SK-N-SH (cell line): ENCODE measurements at regions not wholly inside any gene's neighbourhood (a gene's known extent, or its start where the extent isn't known, plus 50 kb on each side); places are given as distances from the start of the nearest gene placed in this dataset.

ENCODE experiments used
- CHD2 ChIP-seq: fragments of 150-350 bp; IDR thresholded peaks from 2 replicates; pipeline ENCODE4 v1.6.1; 2018; ENCODE audit warnings: low read length; ENCODE audit not compliant: partially characterized antibody
- JUND ChIP-seq: IDR thresholded peaks from 2 replicates; pipeline ENCODE4 v1.4.0; 2012
- MXI1 ChIP-seq: IDR thresholded peaks from 2 replicates; pipeline ENCODE4 v1.6.1; 2012; ENCODE audit warnings: mild to moderate bottlenecking, low read depth, low read length, improper control_type of control experiment
- POLR2AphosphoS5 ChIP-seq: IDR thresholded peaks from 2 replicates; pipeline ENCODE4 v1.6.1; 2012; ENCODE audit warnings: low read depth, low read length
- TCF12 ChIP-seq: IDR thresholded peaks from 2 replicates; pipeline ENCODE4 v1.4.0; 2012
- TF ChIP-seq, protein P1 (sequence below): fragments of 200-600 bp; sonication (generic); IDR thresholded peaks from 2 replicates; pipeline ENCODE4 v1.6.1; 2017; ENCODE audit warnings: antibody characterized with exemption, mild to moderate bottlenecking, moderate library complexity
- TF ChIP-seq, protein P2 (sequence below): IDR thresholded peaks from 2 replicates; pipeline ENCODE4 v1.6.1; 2012; ENCODE audit warnings: mild to moderate bottlenecking, low read depth, low read length, moderate library complexity

DNA sequence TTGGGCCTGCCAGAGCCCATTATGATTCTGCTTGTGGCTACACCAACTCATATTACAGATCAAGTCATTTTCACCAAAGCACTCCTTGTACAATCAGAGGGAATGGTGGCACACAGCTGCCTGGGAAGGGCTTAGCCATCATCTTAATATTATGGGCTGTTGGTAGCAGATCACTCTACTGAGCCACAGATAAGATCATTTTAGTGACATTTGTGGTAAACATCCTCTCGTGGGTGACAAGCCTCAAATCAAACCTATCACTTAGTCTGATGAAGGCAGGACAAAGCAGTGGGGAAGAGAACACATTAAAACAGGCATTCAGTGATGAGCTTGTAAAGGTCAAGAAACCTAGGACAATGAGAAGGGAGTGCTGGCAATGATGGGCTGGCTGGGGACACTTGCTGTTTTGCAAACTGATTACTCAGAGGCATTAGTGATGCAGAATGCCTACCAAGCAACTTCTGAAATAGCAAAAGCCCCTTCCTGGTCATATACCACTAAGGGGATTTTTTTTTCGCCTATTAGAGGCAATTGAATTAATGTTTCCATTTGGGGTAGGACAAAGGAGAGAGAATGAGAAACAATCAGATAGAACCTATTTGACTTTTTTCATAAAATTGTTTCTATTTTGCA lies 137.5 kb upstream of the WDR11 start:
- TF ChIP-seq, protein P1, sequence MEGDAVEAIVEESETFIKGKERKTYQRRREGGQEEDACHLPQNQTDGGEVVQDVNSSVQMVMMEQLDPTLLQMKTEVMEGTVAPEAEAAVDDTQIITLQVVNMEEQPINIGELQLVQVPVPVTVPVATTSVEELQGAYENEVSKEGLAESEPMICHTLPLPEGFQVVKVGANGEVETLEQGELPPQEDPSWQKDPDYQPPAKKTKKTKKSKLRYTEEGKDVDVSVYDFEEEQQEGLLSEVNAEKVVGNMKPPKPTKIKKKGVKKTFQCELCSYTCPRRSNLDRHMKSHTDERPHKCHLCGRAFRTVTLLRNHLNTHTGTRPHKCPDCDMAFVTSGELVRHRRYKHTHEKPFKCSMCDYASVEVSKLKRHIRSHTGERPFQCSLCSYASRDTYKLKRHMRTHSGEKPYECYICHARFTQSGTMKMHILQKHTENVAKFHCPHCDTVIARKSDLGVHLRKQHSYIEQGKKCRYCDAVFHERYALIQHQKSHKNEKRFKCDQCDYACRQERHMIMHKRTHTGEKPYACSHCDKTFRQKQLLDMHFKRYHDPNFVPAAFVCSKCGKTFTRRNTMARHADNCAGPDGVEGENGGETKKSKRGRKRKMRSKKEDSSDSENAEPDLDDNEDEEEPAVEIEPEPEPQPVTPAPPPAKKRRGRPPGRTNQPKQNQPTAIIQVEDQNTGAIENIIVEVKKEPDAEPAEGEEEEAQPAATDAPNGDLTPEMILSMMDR = no peak
- TF ChIP-seq TCF12 = no peak
- no peak for TF ChIP-seq JUND
- no peak for TF ChIP-seq CHD2
- TF ChIP-seq, protein P2, sequence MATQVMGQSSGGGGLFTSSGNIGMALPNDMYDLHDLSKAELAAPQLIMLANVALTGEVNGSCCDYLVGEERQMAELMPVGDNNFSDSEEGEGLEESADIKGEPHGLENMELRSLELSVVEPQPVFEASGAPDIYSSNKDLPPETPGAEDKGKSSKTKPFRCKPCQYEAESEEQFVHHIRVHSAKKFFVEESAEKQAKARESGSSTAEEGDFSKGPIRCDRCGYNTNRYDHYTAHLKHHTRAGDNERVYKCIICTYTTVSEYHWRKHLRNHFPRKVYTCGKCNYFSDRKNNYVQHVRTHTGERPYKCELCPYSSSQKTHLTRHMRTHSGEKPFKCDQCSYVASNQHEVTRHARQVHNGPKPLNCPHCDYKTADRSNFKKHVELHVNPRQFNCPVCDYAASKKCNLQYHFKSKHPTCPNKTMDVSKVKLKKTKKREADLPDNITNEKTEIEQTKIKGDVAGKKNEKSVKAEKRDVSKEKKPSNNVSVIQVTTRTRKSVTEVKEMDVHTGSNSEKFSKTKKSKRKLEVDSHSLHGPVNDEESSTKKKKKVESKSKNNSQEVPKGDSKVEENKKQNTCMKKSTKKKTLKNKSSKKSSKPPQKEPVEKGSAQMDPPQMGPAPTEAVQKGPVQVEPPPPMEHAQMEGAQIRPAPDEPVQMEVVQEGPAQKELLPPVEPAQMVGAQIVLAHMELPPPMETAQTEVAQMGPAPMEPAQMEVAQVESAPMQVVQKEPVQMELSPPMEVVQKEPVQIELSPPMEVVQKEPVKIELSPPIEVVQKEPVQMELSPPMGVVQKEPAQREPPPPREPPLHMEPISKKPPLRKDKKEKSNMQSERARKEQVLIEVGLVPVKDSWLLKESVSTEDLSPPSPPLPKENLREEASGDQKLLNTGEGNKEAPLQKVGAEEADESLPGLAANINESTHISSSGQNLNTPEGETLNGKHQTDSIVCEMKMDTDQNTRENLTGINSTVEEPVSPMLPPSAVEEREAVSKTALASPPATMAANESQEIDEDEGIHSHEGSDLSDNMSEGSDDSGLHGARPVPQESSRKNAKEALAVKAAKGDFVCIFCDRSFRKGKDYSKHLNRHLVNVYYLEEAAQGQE = no peak
- TF ChIP-seq POLR2AphosphoS5 = no peak
- no peak for TF ChIP-seq MXI1
